Fibroblast of upper back skin (primary cell): ENCODE measurements at regions not wholly inside any gene's neighbourhood (a gene's known extent, or its start where the extent isn't known, plus 50 kb on each side); places are given as distances from the start of the nearest gene placed in this dataset.
"Not testable (repeated sequence)": the region's sequence is repeated elsewhere in the genome, so short reads cannot be mapped to it uniquely, and the experiment has no call there.

Experiments used
- DNase-seq: peaks from one replicate; pipeline ENCODE4 v3.0.0-alpha.2; 2013

GRCh38 chr2:38482710-38483109, 105.6 kb upstream of the ATL2 start:
- DNase-seq, result not testable (repeated sequence)

GRCh38 chr2:38480617-38481016, 103.5 kb upstream of the ATL2 start:
- DNase-seq, result no peak

- no peak for DNase-seq
Observed at GRCh38 chr2:38477006-38477405, 99.9 kb upstream of the ATL2 start.

- DNase-seq, result no peak
Observed at GRCh38 chr2:38475567-38475881, 98.5 kb upstream of the ATL2 start.

DNA sequence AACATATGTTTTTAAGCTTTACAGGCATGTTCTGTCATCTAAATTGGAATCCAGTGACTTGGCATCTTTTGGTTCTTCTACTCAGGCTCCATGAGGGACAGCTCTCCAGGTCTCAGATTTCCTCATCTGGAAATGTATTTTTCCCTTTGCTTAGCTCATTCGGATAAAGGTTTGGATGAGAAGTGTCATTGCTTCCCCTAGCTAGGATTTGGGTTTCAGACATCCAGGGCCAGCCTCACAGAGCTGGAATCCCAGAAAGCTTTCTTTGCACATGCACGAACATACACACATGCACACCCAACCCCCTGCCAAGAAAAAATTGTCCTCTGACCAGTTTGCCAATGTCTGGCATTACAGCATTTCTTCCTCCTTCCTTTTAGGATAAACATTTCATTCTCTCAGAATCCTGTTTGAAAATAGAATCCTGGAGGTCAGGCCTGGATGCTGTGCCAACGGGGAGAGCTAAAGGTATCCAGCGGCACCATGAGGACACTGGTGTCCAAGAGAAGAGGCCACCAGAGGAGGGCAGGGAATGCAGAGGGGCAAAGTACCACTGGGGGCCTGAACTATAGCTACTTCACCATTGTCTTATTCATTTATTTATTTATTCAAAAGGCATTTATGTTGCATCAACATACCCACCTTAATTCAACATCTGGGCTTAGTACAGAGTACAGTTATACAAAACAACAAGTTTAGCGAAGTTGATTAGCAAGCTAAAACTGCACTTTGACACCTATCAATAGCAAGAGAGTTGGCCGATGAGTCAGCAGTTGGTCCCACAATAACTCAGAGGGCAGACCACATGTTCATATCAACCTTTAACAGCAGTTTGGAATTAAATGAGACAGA, 97.9 kb upstream of the ATL2 start:
- DNase-seq, result no peak

DNA sequence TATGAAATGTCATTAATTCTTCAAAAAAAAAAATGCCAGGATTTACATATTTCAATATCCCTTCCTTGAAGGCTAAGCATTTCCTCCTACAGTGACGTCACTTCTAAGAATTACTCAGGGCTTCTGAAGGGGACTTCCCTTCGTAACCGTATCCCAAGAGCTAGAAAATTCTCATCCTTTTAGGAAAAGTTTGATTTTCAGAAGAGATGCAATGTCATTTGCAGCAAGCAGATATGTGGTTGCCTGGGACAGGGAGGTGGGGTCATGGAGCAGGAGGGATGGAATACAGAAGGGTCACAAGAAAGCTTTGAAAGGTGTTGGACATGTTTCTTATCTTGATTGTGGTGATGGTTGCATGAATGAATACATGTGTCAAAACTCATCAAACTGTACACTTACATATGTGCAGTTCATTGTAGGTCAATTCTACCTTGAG, 97.0 kb upstream of the ATL2 start:
- no peak for DNase-seq

- no peak for DNase-seq
Observed at GRCh38 chr2:38473333-38474005, 96.4 kb upstream of the ATL2 start.

- DNase-seq, result no peak
Observed at GRCh38 chr2:38470115-38470514, 93.0 kb upstream of the ATL2 start.

DNA sequence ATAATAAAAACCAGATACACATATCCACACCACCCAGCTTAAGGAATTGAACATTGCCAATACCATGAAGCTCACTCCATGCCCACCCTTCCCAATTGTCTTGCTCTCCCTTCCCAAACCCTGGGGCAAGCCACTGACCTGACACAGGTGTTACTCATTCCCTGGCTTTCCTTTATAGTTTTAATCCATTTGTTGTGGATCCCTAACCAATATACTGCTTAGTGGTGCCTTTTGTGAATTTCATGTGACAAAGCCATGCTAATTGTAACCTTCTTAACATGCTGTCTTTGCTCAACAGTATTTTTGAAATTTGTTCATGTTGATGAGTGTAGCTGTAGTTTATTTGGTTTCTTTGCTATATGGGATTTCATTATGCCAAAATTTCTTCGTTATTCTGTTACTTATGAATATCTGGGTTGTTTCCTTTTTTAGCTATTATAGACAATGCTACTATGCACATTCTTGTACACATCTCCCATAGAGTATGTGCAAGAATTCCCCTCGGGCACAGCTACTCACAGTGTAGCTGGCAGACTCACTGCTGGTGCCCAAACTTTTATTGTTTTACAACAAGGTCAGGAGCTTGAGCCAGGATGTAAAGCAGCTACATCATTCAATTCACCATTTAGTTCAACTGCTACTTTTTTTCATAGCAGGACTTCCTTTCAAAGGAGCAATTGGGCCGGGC, 90.8 kb upstream of the ATL2 start:
- DNase-seq, result no peak

DNA sequence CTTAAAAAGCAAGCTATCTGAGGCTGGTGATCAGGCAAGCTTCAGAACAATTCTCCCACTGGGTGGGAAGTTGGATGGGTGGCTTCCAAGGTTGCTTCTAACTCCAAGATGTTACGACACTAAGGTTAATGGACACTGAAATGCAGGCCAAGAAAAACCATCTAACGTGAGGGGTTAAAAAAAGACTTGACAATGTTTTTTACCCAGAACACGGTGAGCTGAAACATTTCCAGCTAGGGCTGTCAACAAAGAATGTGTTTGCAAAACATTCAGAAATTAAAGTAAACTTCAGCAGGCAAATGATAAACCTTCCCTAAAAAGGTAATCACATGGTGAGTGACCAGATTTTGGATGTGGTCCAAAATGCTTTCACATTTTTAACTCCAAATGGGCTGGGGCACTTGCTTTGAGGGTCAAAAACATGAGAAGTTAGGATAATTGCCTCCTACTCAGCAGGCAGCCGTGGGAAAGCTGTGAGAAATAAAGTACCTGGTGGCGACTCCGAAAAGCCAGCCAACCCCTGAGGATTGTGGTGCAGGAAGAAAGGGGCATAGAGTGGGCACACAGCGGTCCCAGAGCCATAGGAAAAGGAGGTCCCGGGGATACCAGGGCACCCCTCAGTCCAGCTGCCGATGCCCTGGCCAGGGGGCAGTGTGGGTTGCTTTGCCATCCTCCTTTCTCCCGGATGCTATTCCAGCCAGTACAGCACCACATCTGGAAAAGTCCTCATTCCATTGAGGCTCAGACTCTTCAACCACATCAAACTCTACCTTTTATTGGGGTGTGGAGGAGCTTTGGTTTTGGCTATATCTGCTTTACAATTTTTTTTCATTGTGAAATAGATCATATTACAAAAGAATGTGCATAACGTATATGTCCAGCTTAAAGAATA, 90.0 kb upstream of the ATL2 start:
- no peak for DNase-seq

GRCh38 chr2:38466409-38466808, 89.3 kb upstream of the ATL2 start:
- no peak for DNase-seq

DNA sequence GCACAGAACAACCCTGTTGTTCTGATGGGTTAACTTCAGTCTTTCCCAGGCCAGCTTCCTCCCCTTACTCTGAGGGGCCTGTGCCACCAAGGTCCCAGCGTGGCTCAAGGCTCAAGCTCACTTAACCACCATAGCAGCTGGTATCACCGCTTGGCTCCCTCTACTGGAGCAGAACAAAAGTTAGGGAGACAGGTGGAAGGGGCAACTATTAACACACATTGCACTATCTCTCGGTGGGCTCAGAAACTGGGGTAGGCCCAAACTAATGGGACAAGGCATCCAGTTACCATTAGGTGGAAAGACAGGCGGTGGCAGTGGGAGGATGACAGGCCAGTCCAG, 88.7 kb upstream of the ATL2 start:
- DNase-seq, result peak; percentile 13

GRCh38 chr2:38464971-38465788, 88.1 kb upstream of the ATL2 start:
- DNase-seq, result no peak

GRCh38 chr2:38463752-38464151, 86.7 kb upstream of the ATL2 start:
- DNase-seq, result no peak

DNA sequence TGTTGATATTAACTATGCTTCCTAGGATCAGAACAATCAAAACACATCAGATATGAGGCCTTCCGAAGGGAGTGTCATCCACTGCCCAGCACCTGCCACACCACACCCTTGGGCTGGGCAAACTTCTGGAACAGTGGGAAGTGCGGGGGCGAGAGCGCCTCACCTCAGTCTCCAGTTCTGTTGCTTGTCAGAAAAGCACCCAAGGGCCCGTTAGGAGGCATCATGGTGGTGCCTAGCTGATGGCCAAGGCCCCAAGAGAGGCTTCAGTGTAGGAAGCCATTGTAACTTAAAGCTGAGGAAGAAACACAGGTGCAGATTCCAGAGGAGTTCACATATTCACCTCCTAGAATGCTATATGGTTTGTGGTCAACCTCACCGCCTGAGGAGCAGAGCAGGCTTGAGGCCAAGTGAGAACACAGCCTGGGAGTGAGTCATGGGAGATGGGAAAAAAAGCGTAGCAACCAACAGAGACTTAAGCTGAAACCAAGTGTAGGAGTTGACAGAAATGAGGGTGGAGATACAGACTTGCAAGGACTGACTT, 85.1 kb upstream of the ATL2 start:
- peak; percentile 94 for DNase-seq

GRCh38 chr2:38461470-38461869, 84.4 kb upstream of the ATL2 start:
- no peak for DNase-seq

DNA sequence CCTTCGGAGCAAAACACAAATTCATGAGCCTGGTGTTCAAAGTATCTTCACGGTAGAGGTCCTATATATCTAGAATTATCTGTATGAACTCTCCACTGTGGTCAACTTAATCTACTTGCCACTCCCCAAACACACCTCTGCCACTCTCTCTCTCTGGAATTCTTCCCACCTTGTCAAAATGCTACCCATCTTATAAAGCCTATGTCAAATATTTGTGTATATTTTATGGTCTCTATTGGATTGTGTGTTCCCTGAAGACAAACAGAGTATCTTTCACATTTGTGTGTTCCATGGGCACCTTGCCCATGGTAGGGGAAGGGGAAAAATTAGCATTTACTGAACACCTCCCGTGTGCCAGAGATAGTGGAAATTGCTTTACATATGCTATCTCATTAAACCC, 83.2 kb upstream of the ATL2 start:
- no peak for DNase-seq

DNA sequence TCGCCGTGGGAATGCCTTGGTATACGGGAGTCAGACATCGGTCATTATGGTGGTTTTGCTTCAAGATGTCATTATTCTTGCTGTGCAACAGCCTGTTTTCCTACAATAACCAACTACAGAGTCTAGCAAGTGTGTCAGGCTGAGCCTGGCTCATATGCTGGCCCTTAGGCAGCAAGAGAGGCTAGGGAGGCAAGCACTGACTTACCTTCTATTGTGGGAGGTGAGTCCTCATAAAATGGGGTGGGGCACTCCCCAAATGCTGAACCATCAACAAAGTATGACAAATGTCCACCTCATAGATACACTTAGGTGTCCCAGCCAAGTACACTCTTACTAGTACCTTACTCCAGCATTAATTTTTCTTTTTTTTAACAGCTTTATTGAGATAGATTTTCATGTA, 77.0 kb upstream of the ATL2 start:
- no peak for DNase-seq

GRCh38 chr2:38451778-38452177, 74.7 kb upstream of the ATL2 start:
- DNase-seq, result not testable (repeated sequence)

GRCh38 chr2:38450509-38450908, 73.4 kb upstream of the ATL2 start:
- DNase-seq, result no peak

DNA sequence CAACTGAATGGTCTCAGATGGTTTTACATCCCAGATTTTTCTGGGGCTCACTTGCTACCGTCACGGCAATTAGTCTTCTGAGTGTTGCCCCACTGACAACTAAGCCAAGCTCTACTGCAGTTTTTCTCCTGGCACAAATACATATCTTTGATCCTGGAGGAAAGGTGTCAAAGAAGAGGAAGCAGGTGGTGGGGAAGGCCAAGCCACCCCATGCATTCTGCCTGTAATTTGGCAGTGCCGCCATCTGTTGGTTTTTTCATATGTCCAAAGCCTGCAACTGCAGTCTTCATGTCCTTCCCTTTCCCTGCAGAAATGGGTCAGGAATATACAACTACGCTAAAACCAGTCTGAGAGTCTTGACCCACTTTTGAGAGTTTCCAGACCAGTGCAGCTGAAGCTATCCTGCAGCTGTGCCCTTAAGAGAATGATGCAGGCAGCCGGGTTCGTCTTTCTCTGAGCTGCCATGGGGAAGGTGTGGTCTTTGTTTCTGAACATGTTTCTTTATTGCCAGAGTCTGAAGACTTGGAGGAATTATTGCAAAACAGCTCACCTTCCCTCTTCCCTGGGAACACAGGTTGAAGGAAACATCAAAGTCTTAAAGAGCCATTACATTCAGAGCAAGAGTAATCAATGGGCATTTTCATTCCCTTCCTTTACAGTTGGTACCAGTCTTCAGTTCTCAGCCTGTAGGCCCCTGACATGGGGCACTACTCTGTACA, 71.8 kb upstream of the ATL2 start:
- DNase-seq, result no peak
